ENCODE measurements at regions not wholly inside any gene's neighbourhood (a gene's known extent, or its start where the extent isn't known, plus 50 kb on each side); places are given as distances from the start of the nearest gene placed in this dataset.

DNA sequence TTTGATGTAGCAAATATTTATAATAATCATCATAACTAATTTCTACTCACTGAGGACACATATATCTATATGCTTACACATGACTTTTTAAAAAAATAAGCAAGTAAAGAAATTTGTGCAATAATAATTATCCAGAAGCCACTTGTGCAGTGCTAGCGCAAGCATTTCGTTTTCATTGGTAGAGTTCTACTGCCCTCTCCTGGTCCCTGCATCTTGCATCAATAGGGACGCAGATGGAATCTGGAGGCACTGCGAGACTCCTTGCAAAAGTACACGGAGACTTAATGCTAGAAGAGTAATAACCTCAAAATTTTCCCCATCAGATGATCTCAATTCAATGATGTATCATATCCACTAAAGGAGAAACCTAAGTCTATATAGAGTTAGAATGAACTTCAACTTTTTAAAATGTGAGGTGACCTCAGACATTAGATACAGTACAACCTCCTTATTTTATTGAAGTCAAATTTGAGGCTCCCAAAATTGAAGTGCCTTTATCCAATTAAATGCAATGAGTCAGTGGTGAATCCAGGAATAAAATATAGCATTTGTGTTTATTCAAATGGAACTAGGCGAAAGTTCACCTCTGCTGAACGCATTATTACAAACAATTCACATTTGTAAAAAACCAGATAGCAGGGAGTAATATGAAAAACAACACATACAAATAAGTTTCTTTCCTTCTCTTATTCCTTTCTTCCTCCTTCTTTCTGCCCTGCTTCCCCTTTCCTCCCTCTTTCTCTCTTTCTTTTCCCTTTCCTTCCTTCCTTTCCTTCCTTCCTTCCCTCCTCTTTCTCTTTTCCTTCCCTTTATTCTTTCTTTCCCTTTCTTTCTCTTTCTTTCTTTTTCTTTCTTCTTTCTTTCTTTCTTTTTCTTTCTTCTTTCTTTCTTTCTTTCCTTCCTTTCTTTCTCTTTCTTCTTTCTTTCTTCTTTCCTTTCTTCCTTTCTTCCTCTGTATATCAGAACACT, 450.0 kb downstream of the ANKRD50 start:
- Histone ChIP-seq H3K4me3 (ENCODE audit: low read depth, low read length) (peak overlapping the region; percentile 11), H3K4me1 (ENCODE audit: control insufficient read depth, insufficient read depth, low read length, unreplicated experiment) (peaks cover 7% of the 10 kb centered on the region), H2AFZ (ENCODE audit: low read length, unreplicated experiment) (peak overlapping the region; percentile 62)

DNA sequence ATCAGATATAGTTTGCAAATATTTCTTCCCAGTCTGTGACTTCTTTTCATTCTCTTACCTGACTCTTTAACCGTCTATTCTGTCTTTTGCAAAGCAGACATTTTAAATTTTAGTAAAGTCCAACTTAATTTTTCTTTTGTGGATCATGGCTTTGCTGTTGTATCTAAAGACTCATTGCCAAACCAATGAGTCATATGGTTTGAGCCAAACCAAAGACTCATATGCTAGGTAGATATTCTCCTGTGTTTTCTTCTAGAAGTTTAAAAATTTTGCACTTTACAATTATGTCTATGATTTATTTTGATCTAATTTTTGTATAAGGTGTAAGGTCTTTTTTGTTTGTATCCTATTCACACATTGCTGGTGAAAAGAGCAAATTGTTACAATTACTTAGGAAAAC, 446.8 kb downstream of the ANKRD50 start:
- no peaks in the 10 kb centered on the region for H3K79me2 ChIP-seq (ENCODE audit: control insufficient read depth, insufficient read depth, low read length, unreplicated experiment)
- H3K4me1 ChIP-seq (ENCODE audit: control insufficient read depth, insufficient read depth, low read length, unreplicated experiment): peaks cover 7% of the 10 kb centered on the region
- H3K36me3 ChIP-seq (ENCODE audit: insufficient read depth, low read length): no peaks in the 10 kb centered on the region
- no peak overlapping the region for H3K27ac ChIP-seq (ENCODE audit: low read depth, low read length)
- H2AFZ ChIP-seq (ENCODE audit: low read length, unreplicated experiment): no peak overlapping the region
- no peak overlapping the region for H3K4me3 ChIP-seq (ENCODE audit: low read depth, low read length)
- no peaks in the 10 kb centered on the region for H3K27me3 ChIP-seq (ENCODE audit: insufficient read depth, low read length)

More for the DNA sequence above, 450.0 kb downstream of the ANKRD50 start:
- no peaks in the 10 kb centered on the region for H3K79me2 ChIP-seq (ENCODE audit: control insufficient read depth, insufficient read depth, low read length, unreplicated experiment)
- no peak overlapping the region for H3K27ac ChIP-seq (ENCODE audit: low read depth, low read length)
- no peaks in the 10 kb centered on the region for H3K36me3 ChIP-seq (ENCODE audit: insufficient read depth, low read length)
- H3K27me3 ChIP-seq (ENCODE audit: insufficient read depth, low read length): no peaks in the 10 kb centered on the region

DNA sequence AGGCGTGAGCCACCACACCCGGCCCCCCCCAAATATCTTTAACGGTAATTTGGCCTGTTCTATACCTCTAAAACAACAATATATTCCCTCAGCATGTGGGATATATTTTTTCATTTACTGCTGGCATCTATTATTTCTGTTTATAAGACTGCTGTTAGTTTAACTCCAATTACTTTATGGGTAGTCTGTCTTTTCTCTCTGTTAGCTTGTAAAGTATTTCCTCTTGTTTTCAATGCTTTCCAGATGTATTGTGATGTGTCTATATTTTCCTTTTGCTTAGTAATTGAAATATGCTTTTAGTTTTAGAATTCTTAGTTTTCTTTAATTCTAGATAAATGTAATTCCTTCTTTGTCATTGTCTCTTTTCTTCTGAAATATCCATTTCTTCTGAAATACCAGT, 445.8 kb downstream of the ANKRD50 start:
- Histone ChIP-seq H3K27ac (ENCODE audit: low read depth, low read length) (no peak overlapping the region), H3K4me1 (ENCODE audit: control insufficient read depth, insufficient read depth, low read length, unreplicated experiment) (peaks cover 7% of the 10 kb centered on the region), H3K36me3 (ENCODE audit: insufficient read depth, low read length) (no peaks in the 10 kb centered on the region), H2AFZ (ENCODE audit: low read length, unreplicated experiment) (no peak overlapping the region), H3K79me2 (ENCODE audit: control insufficient read depth, insufficient read depth, low read length, unreplicated experiment) (no peaks in the 10 kb centered on the region), H3K27me3 (ENCODE audit: insufficient read depth, low read length) (no peaks in the 10 kb centered on the region), H3K4me3 (ENCODE audit: low read depth, low read length) (no peak overlapping the region)

DNA sequence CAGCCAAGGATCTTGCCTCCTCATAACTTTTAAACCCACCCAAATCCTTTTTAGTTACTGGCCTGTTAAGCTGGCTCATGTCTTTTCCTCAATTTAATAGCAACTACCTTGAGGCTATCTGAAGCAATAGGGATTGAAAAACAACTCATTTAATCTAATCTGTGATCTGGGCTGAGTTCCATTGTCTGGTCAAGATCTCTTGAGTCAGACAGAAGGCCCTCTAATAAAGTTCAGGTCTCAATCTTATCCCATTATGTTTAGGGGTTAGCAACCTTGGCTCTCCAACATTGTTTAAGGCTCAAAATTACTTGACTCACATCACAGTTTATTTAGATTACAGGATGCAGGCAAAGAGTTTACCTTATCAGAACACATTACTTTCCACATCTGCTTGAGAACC, 436.1 kb downstream of the ANKRD50 start:
- no peaks in the 10 kb centered on the region for H3K4me1 ChIP-seq (ENCODE audit: control insufficient read depth, insufficient read depth, low read length, unreplicated experiment)
- no peak overlapping the region for H3K27ac ChIP-seq (ENCODE audit: low read depth, low read length)
- no peaks in the 10 kb centered on the region for H3K27me3 ChIP-seq (ENCODE audit: insufficient read depth, low read length)
- no peaks in the 10 kb centered on the region for H3K79me2 ChIP-seq (ENCODE audit: control insufficient read depth, insufficient read depth, low read length, unreplicated experiment)
- no peaks in the 10 kb centered on the region for H3K36me3 ChIP-seq (ENCODE audit: insufficient read depth, low read length)
- no peak overlapping the region for H2AFZ ChIP-seq (ENCODE audit: low read length, unreplicated experiment)
- H3K4me3 ChIP-seq (ENCODE audit: low read depth, low read length): no peak overlapping the region

DNA sequence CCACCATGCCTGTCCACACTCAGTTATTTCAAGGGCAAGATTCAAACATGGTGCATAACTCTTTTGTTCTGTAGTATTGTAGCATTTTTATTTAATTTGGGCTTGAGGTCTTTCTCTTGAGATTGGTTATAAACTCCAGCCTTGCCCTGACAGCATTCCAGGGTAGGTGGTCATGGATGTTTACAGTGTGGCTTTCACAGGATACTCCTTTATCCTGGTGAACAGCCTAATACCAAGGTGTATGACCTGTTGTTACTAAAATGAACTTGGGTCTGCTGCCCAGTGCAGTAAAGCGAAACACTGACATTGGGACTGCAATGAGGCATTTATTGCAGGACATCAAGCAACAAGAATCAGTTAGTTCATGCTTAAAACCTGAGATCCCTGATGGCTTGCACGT, 434.8 kb downstream of the ANKRD50 start:
- no peaks in the 10 kb centered on the region for H3K79me2 ChIP-seq (ENCODE audit: control insufficient read depth, insufficient read depth, low read length, unreplicated experiment)
- no peak overlapping the region for H3K4me3 ChIP-seq (ENCODE audit: low read depth, low read length)
- no peaks in the 10 kb centered on the region for H3K4me1 ChIP-seq (ENCODE audit: control insufficient read depth, insufficient read depth, low read length, unreplicated experiment)
- no peak overlapping the region for H3K27ac ChIP-seq (ENCODE audit: low read depth, low read length)
- H3K27me3 ChIP-seq (ENCODE audit: insufficient read depth, low read length): no peaks in the 10 kb centered on the region
- no peak overlapping the region for H2AFZ ChIP-seq (ENCODE audit: low read length, unreplicated experiment)
- H3K36me3 ChIP-seq (ENCODE audit: insufficient read depth, low read length): no peaks in the 10 kb centered on the region

DNA sequence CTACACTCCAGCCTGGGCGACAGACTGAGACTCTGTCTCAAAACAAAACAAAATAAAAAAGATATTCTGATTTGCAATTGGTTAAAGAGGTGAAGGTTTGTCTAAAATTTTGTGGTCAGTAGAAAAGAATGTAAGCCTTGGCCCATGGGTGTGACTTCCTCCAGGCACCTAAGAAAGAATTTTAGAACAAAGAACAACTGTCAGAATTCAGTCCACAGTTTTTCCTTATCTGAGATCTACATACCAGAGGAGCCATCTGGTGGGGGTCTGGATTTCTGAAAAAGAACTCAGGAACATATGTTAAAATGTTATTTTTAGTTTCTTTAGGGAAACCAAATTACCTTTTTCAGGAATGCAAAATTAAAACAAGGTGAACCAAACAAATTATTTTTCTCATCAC, 434.1 kb downstream of the ANKRD50 start:
- H3K4me1 ChIP-seq (ENCODE audit: control insufficient read depth, insufficient read depth, low read length, unreplicated experiment): no peaks in the 10 kb centered on the region
- no peaks in the 10 kb centered on the region for H3K79me2 ChIP-seq (ENCODE audit: control insufficient read depth, insufficient read depth, low read length, unreplicated experiment)
- no peaks in the 10 kb centered on the region for H3K36me3 ChIP-seq (ENCODE audit: insufficient read depth, low read length)
- H3K27me3 ChIP-seq (ENCODE audit: insufficient read depth, low read length): no peaks in the 10 kb centered on the region
- no peak overlapping the region for H3K4me3 ChIP-seq (ENCODE audit: low read depth, low read length)
- H2AFZ ChIP-seq (ENCODE audit: low read length, unreplicated experiment): no peak overlapping the region
- no peak overlapping the region for H3K27ac ChIP-seq (ENCODE audit: low read depth, low read length)

DNA sequence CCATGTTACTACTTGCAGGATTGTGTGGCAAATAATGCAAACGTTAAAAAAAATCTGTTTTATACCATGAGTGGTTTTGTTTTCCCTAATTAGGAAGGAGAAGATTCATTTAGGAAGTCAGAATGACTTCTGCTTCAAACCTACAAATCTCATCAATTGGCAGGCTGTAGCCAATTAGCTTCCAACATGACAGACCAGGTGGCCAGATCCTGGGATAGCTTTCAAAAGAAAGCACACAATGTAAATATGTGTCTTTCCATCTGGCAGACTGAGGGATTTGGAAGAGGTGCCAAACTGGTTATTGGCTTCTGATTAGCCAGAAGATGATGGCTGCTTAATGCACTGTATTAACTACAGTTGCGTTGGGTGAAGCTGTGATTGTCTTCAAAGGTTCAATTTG, 432.8 kb downstream of the ANKRD50 start:
- no peak overlapping the region for H3K27ac ChIP-seq (ENCODE audit: low read depth, low read length)
- H3K4me3 ChIP-seq (ENCODE audit: low read depth, low read length): no peak overlapping the region
- no peaks in the 10 kb centered on the region for H3K27me3 ChIP-seq (ENCODE audit: insufficient read depth, low read length)
- no peaks in the 10 kb centered on the region for H3K36me3 ChIP-seq (ENCODE audit: insufficient read depth, low read length)
- no peaks in the 10 kb centered on the region for H3K4me1 ChIP-seq (ENCODE audit: control insufficient read depth, insufficient read depth, low read length, unreplicated experiment)
- no peak overlapping the region for H2AFZ ChIP-seq (ENCODE audit: low read length, unreplicated experiment)
- no peaks in the 10 kb centered on the region for H3K79me2 ChIP-seq (ENCODE audit: control insufficient read depth, insufficient read depth, low read length, unreplicated experiment)

DNA sequence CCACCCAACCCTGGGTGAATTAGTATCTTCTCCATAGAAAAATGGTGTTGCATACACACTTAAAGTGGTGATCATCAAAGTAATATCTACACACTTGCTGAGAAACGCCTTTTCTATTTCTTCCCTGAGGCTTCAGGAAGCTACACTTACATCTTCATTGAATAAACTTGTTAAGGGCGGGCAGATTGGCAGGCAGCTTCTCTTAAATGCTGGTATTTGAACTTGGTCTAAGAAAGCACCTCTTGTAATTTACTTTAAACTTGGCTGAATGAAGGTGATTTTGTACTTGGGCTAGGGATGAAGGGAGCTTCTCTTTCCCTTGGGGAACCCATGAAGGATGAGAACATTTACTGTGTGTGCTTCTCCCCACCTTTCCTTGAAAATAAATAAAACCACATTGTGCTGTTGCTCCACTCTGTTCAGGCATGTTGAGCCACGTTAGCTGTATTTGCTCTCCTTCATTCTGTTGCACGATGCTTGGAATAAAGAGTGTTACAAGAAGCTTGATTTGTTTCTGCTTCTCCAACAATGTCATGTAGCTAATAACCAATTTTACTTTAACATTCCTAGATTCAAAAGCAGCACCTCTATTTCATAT, 430.1 kb downstream of the ANKRD50 start:
- Histone ChIP-seq H3K27me3 (ENCODE audit: insufficient read depth, low read length) (no peaks in the 10 kb centered on the region), H3K79me2 (ENCODE audit: control insufficient read depth, insufficient read depth, low read length, unreplicated experiment) (no peaks in the 10 kb centered on the region), H3K4me3 (ENCODE audit: low read depth, low read length) (no peak overlapping the region), H3K4me1 (ENCODE audit: control insufficient read depth, insufficient read depth, low read length, unreplicated experiment) (no peaks in the 10 kb centered on the region), H3K36me3 (ENCODE audit: insufficient read depth, low read length) (no peaks in the 10 kb centered on the region), H2AFZ (ENCODE audit: low read length, unreplicated experiment) (no peak overlapping the region), H3K27ac (ENCODE audit: low read depth, low read length) (no peak overlapping the region)

DNA sequence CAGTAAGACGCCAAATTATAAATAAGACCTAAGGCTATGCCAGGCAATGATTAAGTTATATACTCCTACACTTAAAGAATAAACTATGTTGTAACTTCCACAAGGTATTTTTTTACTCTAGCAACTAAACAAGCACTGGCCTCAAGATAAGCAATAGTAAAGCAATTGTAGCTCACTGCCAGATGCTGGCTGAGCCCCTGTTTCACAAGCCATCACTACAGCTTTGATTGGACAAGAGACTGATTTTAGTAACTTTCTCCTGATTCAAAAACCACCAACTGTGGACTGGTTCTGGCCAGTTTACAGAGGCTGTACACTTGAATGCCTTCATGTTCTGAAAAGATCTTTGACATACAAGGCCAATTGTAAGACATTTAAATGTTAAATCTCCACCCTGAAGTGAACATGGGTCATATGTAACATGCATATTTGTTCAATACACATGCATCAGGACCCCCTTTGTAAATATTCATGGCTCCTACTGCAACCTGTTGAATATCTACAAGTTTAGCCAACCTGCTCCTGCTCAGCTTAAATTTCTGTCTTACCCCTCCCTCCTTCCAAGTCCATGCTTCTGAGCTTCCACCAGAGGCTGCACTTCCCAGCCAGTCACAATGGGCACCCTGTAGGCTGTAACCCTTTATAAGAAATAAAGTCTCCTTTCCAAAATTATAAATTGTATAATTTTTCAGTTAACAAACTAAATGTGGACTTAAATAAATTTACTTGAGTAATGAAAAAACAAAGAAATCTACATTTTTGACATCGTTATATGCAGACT, 423.6 kb downstream of the ANKRD50 start:
- Histone ChIP-seq H3K27me3 (ENCODE audit: insufficient read depth, low read length) (no peaks in the 10 kb centered on the region), H3K27ac (ENCODE audit: low read depth, low read length) (no peak overlapping the region), H3K36me3 (ENCODE audit: insufficient read depth, low read length) (no peaks in the 10 kb centered on the region), H3K79me2 (ENCODE audit: control insufficient read depth, insufficient read depth, low read length, unreplicated experiment) (no peaks in the 10 kb centered on the region), H2AFZ (ENCODE audit: low read length, unreplicated experiment) (no peak overlapping the region), H3K4me3 (ENCODE audit: low read depth, low read length) (no peak overlapping the region), H3K4me1 (ENCODE audit: control insufficient read depth, insufficient read depth, low read length, unreplicated experiment) (no peaks in the 10 kb centered on the region)

DNA sequence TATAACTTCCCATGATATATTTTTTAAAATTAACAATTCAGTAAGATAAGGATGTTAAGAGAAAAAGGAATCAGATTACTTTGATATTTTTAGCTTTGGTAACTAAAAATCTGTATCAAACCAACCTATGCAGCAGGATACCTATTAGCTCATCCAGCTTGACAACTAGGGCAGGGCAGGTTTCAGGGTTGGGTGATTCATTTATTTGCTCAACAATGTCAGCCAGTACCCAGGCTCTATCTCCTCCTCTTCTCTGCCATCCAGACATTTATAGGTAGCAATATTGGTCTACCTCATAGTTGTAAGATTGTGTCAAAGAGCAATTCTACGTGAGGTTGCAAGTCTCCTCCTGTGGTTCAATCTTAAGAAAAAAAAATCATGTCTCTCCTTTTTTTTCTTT, 421.9 kb downstream of the ANKRD50 start:
- H3K79me2 ChIP-seq (ENCODE audit: control insufficient read depth, insufficient read depth, low read length, unreplicated experiment): no peaks in the 10 kb centered on the region
- H3K27ac ChIP-seq (ENCODE audit: low read depth, low read length): no peak overlapping the region
- no peaks in the 10 kb centered on the region for H3K27me3 ChIP-seq (ENCODE audit: insufficient read depth, low read length)
- no peak overlapping the region for H3K4me3 ChIP-seq (ENCODE audit: low read depth, low read length)
- H3K4me1 ChIP-seq (ENCODE audit: control insufficient read depth, insufficient read depth, low read length, unreplicated experiment): no peaks in the 10 kb centered on the region
- no peak overlapping the region for H2AFZ ChIP-seq (ENCODE audit: low read length, unreplicated experiment)
- H3K36me3 ChIP-seq (ENCODE audit: insufficient read depth, low read length): no peaks in the 10 kb centered on the region
